HCT116 (cell line): ENCODE measurements at regions not wholly inside any gene's neighbourhood (a gene's known extent, or its start where the extent isn't known, plus 50 kb on each side); places are given as distances from the start of the nearest gene placed in this dataset.

Source experiments
- ATAC-seq: fragments of 200-7000 bp; cut with Tn5 transposase; 2 replicates; pipeline ENCODE4 v1.9.1; 2020; ENCODE audit warnings: mild to moderate bottlenecking, moderate library complexity
- BruUV-seq: library from RNA; stranded (reverse); fragments of 400-500 nt; replicated peaks from 2 replicates; lab custom pipeline; 2021; lab: Mats Ljungman, UMichigan
- CTCF ChIA-PET: fragments of 300-600 bp; sonication (Branson Sonifier 250); formaldehyde crosslinking; loops from one replicate; lab custom pipeline; 2021; ENCODE audit warnings: antibody characterized with exemption; lab: Charles Lee
- POLR2A ChIA-PET: fragments of 300-600, 350-600 bp; sonication (Branson Sonifier 250); formaldehyde crosslinking; loops from one replicate; lab custom pipeline; 2021; ENCODE audit warnings: antibody characterized with exemption; lab: Charles Lee
- RAD21 ChIA-PET, 2 experiments: fragments of 300-600 bp; sonication (Branson Sonifier 250); formaldehyde crosslinking; loops; one replicate each; lab custom pipeline; 2023; ENCODE audit warnings: low total read pairs in 2 of 2; ENCODE audit not compliant: uncharacterized antibody in 2 of 2, unreplicated experiment in 2 of 2, low non-redundant PET in 1 of 2; lab: Charles Lee
- DNase-seq: peaks from one replicate; pipeline ENCODE4 v3.0.0-alpha.2; 2010; ENCODE audit warnings: low read depth, low spot score
- H2AFZ ChIP-seq: fragments of 200-600 bp; shearing (Covaris generic), sonication (generic); 2 replicates; pipeline ENCODE4 v1.6.1; 2017; ENCODE audit warnings: low read depth, mixed run types, mixed read lengths, antibody characterized with exemption, low read length; ENCODE audit not compliant: poor library complexity, severe bottlenecking
- H3K27ac ChIP-seq: 2 replicates; pipeline ENCODE4 v1.5.1; 2012; ENCODE audit warnings: low read depth, low read length
- H3K27me3 ChIP-seq: fragments of 200-600 bp; sonication (generic); 2 replicates; pipeline ENCODE4 v1.6.1; 2016; ENCODE audit warnings: mixed run types, low read length, mixed read lengths; ENCODE audit not compliant: insufficient read depth
- H3K36me3 ChIP-seq, 2 experiments: fragments of 200-500 bp in 1 of 2; fragments of 200-600 bp in 1 of 2; sonication (Bioruptor generic) in 1 of 2; sonication (generic) in 1 of 2; 2 replicates each; pipeline versions ENCODE4 v1.5.1 to v1.6.1; 2014 to 2016; ENCODE audit warnings: low read length in 2 of 2, inconsistent platforms in 1 of 2, mixed read lengths in 1 of 2, mixed run types in 1 of 2; ENCODE audit not compliant: insufficient read depth in 2 of 2, control insufficient read depth in 1 of 2
- H3K4me1 ChIP-seq, 2 experiments: fragments of 200-600 bp in 1 of 2; sonication (generic) in 1 of 2; 2 replicates each; pipeline versions ENCODE4 v1.5.1 to v1.6.1; 2012 to 2017; ENCODE audit warnings: low read length in 2 of 2, inconsistent platforms in 1 of 2, mild to moderate bottlenecking in 1 of 2, mixed read lengths in 1 of 2, mixed run types in 1 of 2, moderate library complexity in 1 of 2; ENCODE audit not compliant: insufficient read depth in 2 of 2, control insufficient read depth in 1 of 2
- H3K4me2 ChIP-seq: fragments of 200-600 bp; sonication (generic); 2 replicates; pipeline ENCODE4 v1.6.1; 2017; ENCODE audit warnings: mixed run types, low read length, mixed read lengths
- H3K4me3 ChIP-seq, 2 experiments: fragments of 200-600 bp in 1 of 2; sonication (generic) in 1 of 2; replicated peaks in 1 of 2; 2 replicates each; pipeline ENCODE4 v1.5.1; 2011 to 2016; ENCODE audit warnings: low read length in 2 of 2, control low read depth in 1 of 2, low read depth in 1 of 2, mild to moderate bottlenecking in 1 of 2, mixed read lengths in 1 of 2, mixed run types in 1 of 2
- H3K79me2 ChIP-seq: fragments of 200-600 bp; sonication (generic); 2 replicates; pipeline ENCODE4 v1.6.1; 2017; ENCODE audit warnings: mild to moderate bottlenecking, mixed run types, low read length, moderate library complexity, mixed read lengths; ENCODE audit not compliant: insufficient read depth
- H3K9ac ChIP-seq: fragments of 200-600 bp; sonication (generic); 2 replicates; pipeline ENCODE4 v1.6.1; 2016; ENCODE audit warnings: low read length, mixed read lengths
- H3K9me2 ChIP-seq: fragments of 200-600 bp; sonication (generic), shearing (Covaris generic); 2 replicates; pipeline ENCODE4 v1.6.1; 2017; ENCODE audit warnings: mixed run types, mild to moderate bottlenecking, moderate library complexity; ENCODE audit not compliant: insufficient read depth
- H3K9me3 ChIP-seq, 2 experiments: fragments of 200-500 bp in 1 of 2; fragments of 200-600 bp in 1 of 2; sonication (Bioruptor generic) in 1 of 2; sonication (generic) in 1 of 2; 2 replicates each; pipeline ENCODE4 v1.6.1; 2014 to 2017; ENCODE audit warnings: low read length in 2 of 2, mixed read lengths in 2 of 2, inconsistent platforms in 1 of 2, low read depth in 1 of 2, mild to moderate bottlenecking in 1 of 2, mixed run types in 1 of 2, moderate library complexity in 1 of 2; ENCODE audit not compliant: control insufficient read depth in 1 of 2, insufficient read depth in 1 of 2
- H4K20me1 ChIP-seq: fragments of 200-600 bp; sonication (generic), shearing (Covaris generic); 2 replicates; pipeline ENCODE4 v1.6.1; 2017; ENCODE audit warnings: mixed run types, mild to moderate bottlenecking, moderate library complexity; ENCODE audit not compliant: insufficient read depth
- CBX3 ChIP-seq: IDR thresholded peaks from 2 replicates; pipeline ENCODE4 v1.6.1; 2012; ENCODE audit warnings: low read depth
- CTCF ChIP-seq, 3 experiments: fragments of 200-600 bp in 1 of 3; sonication (generic) in 1 of 3; IDR thresholded peaks in 2 of 3; conservative IDR thresholded peaks in 1 of 3; 2 replicates each; pipeline ENCODE4 v1.5.1; 2012 to 2017; ENCODE audit warnings: low read depth in 2 of 3, low read length in 2 of 3, antibody characterized with exemption in 1 of 3, borderline replicate concordance in 1 of 3, control low read depth in 1 of 3, mild to moderate bottlenecking in 1 of 3, mixed read lengths in 1 of 3, mixed run types in 1 of 3, moderate library complexity in 1 of 3; ENCODE audit not compliant: insufficient read depth in 1 of 3
- EGR1 ChIP-seq: IDR thresholded peaks from 2 replicates; pipeline ENCODE4 v1.6.1; 2012; ENCODE audit warnings: low read depth
- ELF1 ChIP-seq: IDR thresholded peaks from 2 replicates; pipeline ENCODE4 v1.6.1; 2012; ENCODE audit warnings: low read depth, borderline replicate concordance
- EZH2 ChIP-seq: fragments of 200-600 bp; sonication (generic); IDR thresholded peaks from 2 replicates; pipeline ENCODE4 v1.6.1; 2017; ENCODE audit warnings: antibody characterized with exemption, mixed run types
- EZH2phosphoT487 ChIP-seq: fragments of 200-600 bp; IDR thresholded peaks from 2 replicates; pipeline ENCODE4 v1.6.1; 2018; ENCODE audit warnings: antibody characterized with exemption, borderline replicate concordance
- MAX ChIP-seq: IDR thresholded peaks from 2 replicates; pipeline ENCODE4 v1.6.1; 2012
- POLR2A ChIP-seq: IDR thresholded peaks from 2 replicates; pipeline ENCODE4 v1.7.0; 2011; ENCODE audit warnings: borderline replicate concordance; ENCODE audit not compliant: insufficient read depth, insufficient read length; ENCODE audit errors: extremely low read depth
- POLR2AphosphoS5 ChIP-seq: IDR thresholded peaks from 2 replicates; pipeline ENCODE4 v1.6.1; 2011; ENCODE audit warnings: mild to moderate bottlenecking, low read depth, low read length, moderate library complexity
- RAD21 ChIP-seq: IDR thresholded peaks from 2 replicates; pipeline ENCODE4 v1.6.1; 2012; ENCODE audit warnings: low read depth, mild to moderate bottlenecking
- REST ChIP-seq: IDR thresholded peaks from 2 replicates; pipeline ENCODE4 v1.6.1; 2012; ENCODE audit warnings: low read depth
- SRF ChIP-seq: IDR thresholded peaks from 2 replicates; pipeline ENCODE4 v1.6.1; 2012; ENCODE audit warnings: low read depth
- TCF7L2 ChIP-seq: IDR thresholded peaks from 2 replicates; pipeline ENCODE4 v1.7.0; 2011; ENCODE audit warnings: borderline replicate concordance, inconsistent platforms; ENCODE audit not compliant: insufficient read depth, insufficient read length; ENCODE audit errors: extremely low read depth
- YY1 ChIP-seq: IDR thresholded peaks from 2 replicates; pipeline ENCODE4 v1.6.1; 2011; ENCODE audit warnings: low read length, low read depth, moderate library complexity, mild to moderate bottlenecking; ENCODE audit not compliant: insufficient replicate concordance; ENCODE audit errors: extremely low read depth
- ZBTB33 ChIP-seq: IDR thresholded peaks from 2 replicates; pipeline ENCODE4 v1.6.1; 2011; ENCODE audit warnings: mild to moderate bottlenecking, low read length, moderate library complexity; ENCODE audit not compliant: insufficient replicate concordance; ENCODE audit errors: extremely low read depth
- intact Hi-C: fragments of 100-400 bp; cut with micrococcal nuclease; formaldehyde crosslinking; loops from 2 replicates; pipeline ENCODE4 v1.10.0; 2022

- TF ChIP-seq CTCF (IDR thresholded peaks at IDR 0.05 in 2 of 3, conservative IDR thresholded peaks at IDR 0.05 in 1 of 3; ENCODE audit: borderline replicate concordance in 1 of 3, insufficient read depth in 1 of 3, low read depth in 2 of 3, low read length in 2 of 3) (no peak), POLR2AphosphoS5 (no peak), TCF7L2 (no peak)
Measured at GRCh38 chr17:12431188-12431587, 234.5 kb upstream of the MYOCD start (continued).

- no peak for ATAC-seq
- no peak overlapping the region for H3K4me2 ChIP-seq
- no peak overlapping the region for H3K9ac ChIP-seq
- no peaks in the 10 kb centered on the region for H3K4me1 ChIP-seq
- H3K9me2 ChIP-seq = no peaks in the 10 kb centered on the region
- no peak overlapping the region for H3K27ac ChIP-seq
- BruUV-seq = no TSS peak
- no peak overlapping the region for H3K4me3 ChIP-seq
- CTCF ChIA-PET = no interaction called here
- POLR2A ChIA-PET = no interaction called here
- H4K20me1 ChIP-seq = no peaks in the 10 kb centered on the region
- no peaks in the 10 kb centered on the region for H3K9me3 ChIP-seq
- H2AFZ ChIP-seq = no peak overlapping the region
- peaks cover 4% of the 10 kb centered on the region; the same call in 1 of the 2 replicates for H3K27me3 ChIP-seq
- intact Hi-C loops = no loop called here
- RAD21 ChIA-PET = no interaction called here
- H3K36me3 ChIP-seq = no peaks in the 10 kb centered on the region
- no peaks in the 10 kb centered on the region for H3K79me2 ChIP-seq
- no peak for DNase-seq
- TF ChIP-seq RAD21 (no peak), EGR1 (no peak), POLR2A (no peak), POLR2AphosphoS5 (no peak), EZH2 (no peak), REST (no peak), ELF1 (no peak), CBX3 (no peak), EZH2phosphoT487 (no peak), ZBTB33 (no peak), SRF (no peak), YY1 (no peak), MAX (no peak)
Measured at GRCh38 chr17:12438212-12438611, 227.5 kb upstream of the MYOCD start.
